ENCODE measurements at regions not wholly inside any gene's neighbourhood (a gene's known extent, or its start where the extent isn't known, plus 50 kb on each side); places are given as distances from the start of the nearest gene placed in this dataset.
A peak's percentile ranks its signal among the peaks of the same experiment; 100 is the strongest.

DNA sequence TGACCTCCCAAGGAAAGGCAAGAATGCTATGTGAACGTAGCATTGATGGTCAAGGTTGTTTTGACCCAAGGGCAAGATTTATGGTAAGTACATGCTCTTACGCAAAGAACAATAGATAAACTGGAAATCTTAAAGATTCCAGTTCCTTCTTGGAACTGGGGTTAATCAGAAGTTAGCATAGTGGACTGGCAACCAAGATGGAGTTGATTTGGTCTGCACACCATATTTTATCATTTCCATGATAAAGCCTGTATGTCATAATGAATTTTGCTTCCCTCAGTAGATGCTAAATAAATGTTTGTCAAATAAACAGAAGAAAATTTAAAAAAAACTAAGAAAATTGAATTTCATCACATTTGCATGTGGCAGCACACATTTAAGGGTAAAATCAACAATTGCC, 242.4 kb upstream of the MEF2C start:
- 98% methylated on average over 2 of the region's 2 CpGs for WGBS
- intact Hi-C loops (cut with DNase I): no loop called here
- Histone ChIP-seq H3K9me3 (no peaks in the 10 kb centered on the region), H3K27me3 (no peaks in the 10 kb centered on the region), H3K36me3 (no peaks in the 10 kb centered on the region), H3K27ac (replicated peaks in 1 of 4) (no peak overlapping the region), H3K4me1 (no peaks in the 10 kb centered on the region), H3K4me3 (no peak overlapping the region)
- DNase-seq (ENCODE audit: extremely low spot score): no peak
- TF ChIP-seq POLR2AphosphoS5 (IDR thresholded peaks at IDR 0.05): no peak
- TF ChIP-seq, protein P1, sequence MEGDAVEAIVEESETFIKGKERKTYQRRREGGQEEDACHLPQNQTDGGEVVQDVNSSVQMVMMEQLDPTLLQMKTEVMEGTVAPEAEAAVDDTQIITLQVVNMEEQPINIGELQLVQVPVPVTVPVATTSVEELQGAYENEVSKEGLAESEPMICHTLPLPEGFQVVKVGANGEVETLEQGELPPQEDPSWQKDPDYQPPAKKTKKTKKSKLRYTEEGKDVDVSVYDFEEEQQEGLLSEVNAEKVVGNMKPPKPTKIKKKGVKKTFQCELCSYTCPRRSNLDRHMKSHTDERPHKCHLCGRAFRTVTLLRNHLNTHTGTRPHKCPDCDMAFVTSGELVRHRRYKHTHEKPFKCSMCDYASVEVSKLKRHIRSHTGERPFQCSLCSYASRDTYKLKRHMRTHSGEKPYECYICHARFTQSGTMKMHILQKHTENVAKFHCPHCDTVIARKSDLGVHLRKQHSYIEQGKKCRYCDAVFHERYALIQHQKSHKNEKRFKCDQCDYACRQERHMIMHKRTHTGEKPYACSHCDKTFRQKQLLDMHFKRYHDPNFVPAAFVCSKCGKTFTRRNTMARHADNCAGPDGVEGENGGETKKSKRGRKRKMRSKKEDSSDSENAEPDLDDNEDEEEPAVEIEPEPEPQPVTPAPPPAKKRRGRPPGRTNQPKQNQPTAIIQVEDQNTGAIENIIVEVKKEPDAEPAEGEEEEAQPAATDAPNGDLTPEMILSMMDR (IDR thresholded peaks at IDR 0.05): no peak
- TF ChIP-seq EP300 (IDR thresholded peaks at IDR 0.05): no peak
- no peak for TF ChIP-seq POLR2A (IDR thresholded peaks at IDR 0.05; ENCODE audit: low read depth)

DNA sequence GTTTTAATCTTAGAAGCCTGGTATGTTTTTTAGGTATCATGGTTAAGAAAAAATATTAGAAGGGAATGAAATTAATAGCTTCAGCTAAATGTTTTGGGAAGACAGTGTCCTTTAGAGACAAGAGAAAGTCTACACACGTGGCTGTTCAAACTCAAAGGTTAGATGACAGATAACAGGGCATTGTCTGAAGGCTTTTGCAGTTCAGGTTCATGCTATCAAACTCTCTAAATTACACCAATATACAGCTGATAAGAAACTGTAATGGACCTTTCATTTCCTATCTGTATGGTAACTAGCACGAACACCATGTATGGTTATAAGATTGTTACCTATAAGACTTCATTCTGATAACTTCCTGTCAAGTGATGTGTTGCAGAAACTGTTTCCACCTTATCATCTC, 240.6 kb upstream of the MEF2C start:
- Histone ChIP-seq H3K27ac (replicated peaks in 1 of 4) (no peak overlapping the region), H3K27me3 (no peaks in the 10 kb centered on the region), H3K4me1 (no peaks in the 10 kb centered on the region), H3K9me3 (no peaks in the 10 kb centered on the region), H3K4me3 (no peak overlapping the region), H3K36me3 (no peaks in the 10 kb centered on the region)
- DNase-seq (ENCODE audit: extremely low spot score): no peak
- intact Hi-C loops (cut with DNase I): no loop called here
- 85% methylated on average over 2 of the region's 2 CpGs for WGBS
- TF ChIP-seq POLR2A (IDR thresholded peaks at IDR 0.05; ENCODE audit: low read depth) (no peak), POLR2AphosphoS5 (IDR thresholded peaks at IDR 0.05) (no peak), EP300 (IDR thresholded peaks at IDR 0.05) (no peak)
- TF ChIP-seq, protein P1 (IDR thresholded peaks at IDR 0.05): no peak

DNA sequence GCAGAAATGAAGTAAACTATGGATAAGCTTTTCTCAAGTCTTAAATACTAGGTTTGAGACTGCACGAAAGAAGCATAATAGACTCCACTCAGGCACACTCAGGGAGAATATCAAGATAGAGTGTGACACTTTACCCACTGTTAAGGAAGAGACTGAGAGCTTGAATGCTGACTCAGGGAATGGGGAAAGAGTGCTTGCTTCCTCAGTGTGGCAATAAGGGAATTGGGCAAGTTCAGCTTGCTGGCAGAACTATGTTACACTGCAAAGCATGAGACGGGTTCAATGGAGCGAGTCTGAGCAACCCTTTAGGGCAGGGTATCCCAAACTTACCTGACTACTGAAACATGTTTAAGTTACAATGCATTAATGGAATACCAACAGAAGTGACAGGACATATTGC, 237.7 kb upstream of the MEF2C start:
- 88% methylated on average over 3 of the region's 3 CpGs for WGBS
- no peaks in the 10 kb centered on the region for H3K27me3 ChIP-seq
- TF ChIP-seq POLR2AphosphoS5 (IDR thresholded peaks at IDR 0.05): peak in 1 of 2 donors; percentile 20
- no peak for TF ChIP-seq EP300 (IDR thresholded peaks at IDR 0.05)
- no peaks in the 10 kb centered on the region for H3K36me3 ChIP-seq
- intact Hi-C loops (cut with DNase I): no loop called here
- H3K27ac ChIP-seq (replicated peaks in 1 of 4): no peak overlapping the region
- H3K4me1 ChIP-seq: no peaks in the 10 kb centered on the region
- no peaks in the 10 kb centered on the region for H3K9me3 ChIP-seq
- no peak overlapping the region for H3K4me3 ChIP-seq
- no peak for DNase-seq (ENCODE audit: extremely low spot score)

DNA sequence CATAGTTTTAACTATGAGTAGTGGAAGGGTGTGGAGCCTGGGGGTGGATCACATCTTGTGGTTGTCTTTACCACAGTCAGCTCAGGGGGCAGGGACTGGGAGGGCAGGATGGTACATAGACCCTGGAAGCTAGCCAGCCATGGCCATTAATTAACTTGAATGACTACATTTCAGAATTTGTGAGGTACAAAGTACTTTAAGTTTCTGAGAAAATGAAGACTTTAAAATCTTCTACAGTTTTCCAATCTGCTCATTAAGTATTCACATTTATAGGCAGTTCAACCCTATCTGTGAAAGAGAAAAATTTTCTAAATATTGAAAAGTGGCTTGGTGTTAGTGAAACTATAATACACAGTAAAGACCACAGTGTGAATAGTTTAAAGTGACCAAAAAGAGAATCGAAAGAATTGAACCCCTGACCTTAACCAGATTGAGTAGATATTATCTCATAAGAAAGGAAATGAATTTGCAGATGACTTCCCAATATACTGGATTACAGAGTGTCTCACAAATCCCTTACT, 234.2 kb upstream of the MEF2C start:
- Histone ChIP-seq H3K4me1 (no peaks in the 10 kb centered on the region), H3K27me3 (no peaks in the 10 kb centered on the region), H3K27ac (replicated peaks in 1 of 4) (no peak overlapping the region), H3K36me3 (no peaks in the 10 kb centered on the region), H3K4me3 (no peak overlapping the region), H3K9me3 (no peaks in the 10 kb centered on the region)
- no peak for TF ChIP-seq POLR2AphosphoS5 (IDR thresholded peaks at IDR 0.05)
- no peak for TF ChIP-seq POLR2A (IDR thresholded peaks at IDR 0.05; ENCODE audit: low read depth)
- no peak for TF ChIP-seq EP300 (IDR thresholded peaks at IDR 0.05)
- TF ChIP-seq, protein P1 (IDR thresholded peaks at IDR 0.05): no peak
- DNase-seq (ENCODE audit: extremely low spot score): no peak
- intact Hi-C loops (cut with DNase I): no loop called here
- WGBS: 64% methylated on average over 1 of the region's 1 CpG

DNA sequence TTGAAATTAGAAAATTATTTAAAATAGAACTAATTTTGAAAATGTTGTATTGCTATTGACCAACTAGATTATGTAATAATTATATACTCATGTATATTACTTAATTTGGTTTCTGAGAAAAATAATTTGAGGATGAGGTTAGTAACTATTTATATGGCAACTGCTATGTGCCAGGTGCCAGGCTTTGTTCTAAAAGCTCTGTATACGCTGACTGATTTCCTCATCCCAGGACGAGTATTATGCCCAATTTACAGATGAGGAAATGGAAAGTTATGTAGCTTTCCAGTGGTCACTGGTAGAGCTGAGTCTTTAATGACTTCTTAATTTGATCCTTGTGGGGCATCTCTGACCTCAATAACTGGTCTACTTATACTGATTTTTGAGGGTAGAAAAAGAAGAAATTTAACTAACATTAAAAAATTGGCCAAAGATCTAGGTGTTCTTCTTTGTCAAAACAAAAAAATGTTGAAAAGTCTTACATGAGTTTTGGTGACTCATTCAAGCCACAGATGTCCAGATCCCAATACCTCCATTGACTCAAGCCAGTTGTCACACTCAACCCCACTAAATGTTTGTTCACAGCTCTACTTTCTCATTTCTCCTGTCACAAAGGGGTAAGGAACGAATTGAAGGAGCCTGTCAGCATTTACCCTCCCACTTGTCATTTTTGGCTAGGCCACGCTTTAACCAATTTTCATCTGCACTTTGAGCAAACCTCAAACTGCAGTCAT, 228.1 kb upstream of the MEF2C start:
- Histone ChIP-seq H3K4me3 (no peak overlapping the region), H3K9me3 (no peaks in the 10 kb centered on the region), H3K4me1 (no peaks in the 10 kb centered on the region), H3K36me3 (no peaks in the 10 kb centered on the region), H3K27me3 (no peaks in the 10 kb centered on the region), H3K27ac (replicated peaks in 1 of 4) (no peak overlapping the region)
- TF ChIP-seq, protein P1 (IDR thresholded peaks at IDR 0.05): no peak
- TF ChIP-seq POLR2A (IDR thresholded peaks at IDR 0.05; ENCODE audit: low read depth) (no peak), EP300 (IDR thresholded peaks at IDR 0.05) (no peak), POLR2AphosphoS5 (IDR thresholded peaks at IDR 0.05) (no peak)
- 76% methylated on average over 4 of the region's 4 CpGs for WGBS
- no peak for DNase-seq (ENCODE audit: extremely low spot score)
- intact Hi-C loops (cut with DNase I): no loop called here

Data from esophagus muscularis mucosa (tissue), 4 donors.